K562 (cell line): ENCODE measurements at regions not wholly inside any gene's neighbourhood (a gene's known extent, or its start where the extent isn't known, plus 50 kb on each side); places are given as distances from the start of the nearest gene placed in this dataset.

Experiments used
- CUX1 ChIP-seq: fragments of 200-800 bp; sonication (Bioruptor generic); IDR thresholded peaks from 2 replicates; pipeline ENCODE4 v1.6.1; 2016; ENCODE audit warnings: missing genetic modification characterization, missing compliant biosample characterization
- KLF16 ChIP-seq: IDR thresholded peaks from 2 replicates; pipeline ENCODE4 v1.6.1; 2016; ENCODE audit warnings: antibody characterized with exemption
- LEF1 ChIP-seq: fragments of 450-650 bp; IDR thresholded peaks from 2 replicates; pipeline ENCODE4 v1.6.1; 2016; ENCODE audit warnings: mild to moderate bottlenecking
- PTRF ChIP-seq: fragments of 450-650 bp; IDR thresholded peaks from 2 replicates; pipeline ENCODE4 v1.6.1; 2016; ENCODE audit warnings: mild to moderate bottlenecking, missing genetic modification characterization, missing compliant biosample characterization
- YBX1 ChIP-seq: fragments of 450-650 bp; IDR thresholded peaks from 2 replicates; pipeline ENCODE4 v1.7.1; 2016; ENCODE audit warnings: mild to moderate bottlenecking
- ZEB2 ChIP-seq: fragments of 450-650 bp; IDR thresholded peaks from 2 replicates; pipeline ENCODE4 v1.6.1; 2016
- ZNF175 ChIP-seq: fragments of 200-800 bp; sonication (Bioruptor generic); IDR thresholded peaks from 2 replicates; pipeline ENCODE4 v1.6.1; 2016; ENCODE audit warnings: low read depth, mild to moderate bottlenecking, missing genetic modification characterization, missing compliant biosample characterization
- ZNF217 ChIP-seq: sonication (generic); formaldehyde crosslinking; IDR thresholded peaks from 2 replicates; pipeline ENCODE4 v1.8.0; 2022; ENCODE audit warnings: mild to moderate bottlenecking, missing genetic modification reagents
- ZNF324 ChIP-seq: fragments of 250-450 bp; sonication (Bioruptor Pico); IDR thresholded peaks from 2 replicates; pipeline ENCODE4 v1.4.0; 2020; ENCODE audit warnings: mild to moderate bottlenecking
- TF ChIP-seq, protein P1 (sequence below): IDR thresholded peaks from 2 replicates; pipeline ENCODE4 v1.6.1; 2014; ENCODE audit warnings: antibody characterized with exemption

GRCh38 chr10:30752481-30752881, 122.9 kb upstream of the LYZL2 start (continued):
- no peak for TF ChIP-seq ZEB2
- TF ChIP-seq ZNF217 (CRISPR knock-in tag): no peak
- TF ChIP-seq PTRF (tag): no peak
- no peak for TF ChIP-seq ZNF175 (CRISPR knock-in tag)
- TF ChIP-seq CUX1: no peak
- no peak for TF ChIP-seq LEF1
- no peak for TF ChIP-seq YBX1
- TF ChIP-seq, protein P1, sequence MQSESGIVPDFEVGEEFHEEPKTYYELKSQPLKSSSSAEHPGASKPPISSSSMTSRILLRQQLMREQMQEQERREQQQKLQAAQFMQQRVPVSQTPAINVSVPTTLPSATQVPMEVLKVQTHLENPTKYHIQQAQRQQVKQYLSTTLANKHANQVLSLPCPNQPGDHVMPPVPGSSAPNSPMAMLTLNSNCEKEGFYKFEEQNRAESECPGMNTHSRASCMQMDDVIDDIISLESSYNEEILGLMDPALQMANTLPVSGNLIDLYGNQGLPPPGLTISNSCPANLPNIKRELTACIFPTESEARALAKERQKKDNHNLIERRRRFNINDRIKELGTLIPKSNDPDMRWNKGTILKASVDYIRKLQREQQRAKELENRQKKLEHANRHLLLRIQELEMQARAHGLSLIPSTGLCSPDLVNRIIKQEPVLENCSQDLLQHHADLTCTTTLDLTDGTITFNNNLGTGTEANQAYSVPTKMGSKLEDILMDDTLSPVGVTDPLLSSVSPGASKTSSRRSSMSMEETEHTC: no peak
- TF ChIP-seq KLF16: peak; percentile 58; the same call in 1 of the 2 replicates
- TF ChIP-seq ZNF324 (CRISPR knock-in tag): no peak
- TF ChIP-seq, all 486 proteins: peak for 19
